HT-29 (cell line): ENCODE measurements at regions not wholly inside any gene's neighbourhood (a gene's known extent, or its start where the extent isn't known, plus 50 kb on each side); places are given as distances from the start of the nearest gene placed in this dataset.
"Not testable (repeated sequence)": the region's sequence is repeated elsewhere in the genome, so short reads cannot be mapped to it uniquely, and the experiment has no call there.

ENCODE experiments used
- DNase-seq: peaks from one replicate; pipeline ENCODE4 v3.0.0-alpha.2; 2015; ENCODE audit warnings: low spot score

- DNase-seq, result not testable (repeated sequence)
Measured at GRCh38 chr5:162621726-162622263, 554.2 kb downstream of the GABRG2 start.

- DNase-seq, result no peak
Measured at GRCh38 chr5:162624110-162624509, 556.5 kb downstream of the GABRG2 start.

GRCh38 chr5:162637481-162637880 is 569.9 kb downstream of the GABRG2 start:
- no peak for DNase-seq

- no peak for DNase-seq
Measured at GRCh38 chr5:162638849-162639248, 571.3 kb downstream of the GABRG2 start.

GRCh38 chr5:162641142-162641813 is 573.7 kb downstream of the GABRG2 start:
- DNase-seq, result no peak

- no peak for DNase-seq
Measured at GRCh38 chr5:162654661-162655405, 587.3 kb downstream of the GABRG2 start.

GRCh38 chr5:162657076-162657475 is 589.5 kb downstream of the GABRG2 start:
- no peak for DNase-seq

GRCh38 chr5:162664846-162665245 is 597.3 kb downstream of the GABRG2 start:
- no peak for DNase-seq

GRCh38 chr5:162668926-162669325 is 601.4 kb downstream of the GABRG2 start:
- DNase-seq, result no peak

- DNase-seq, result no peak
Measured at GRCh38 chr5:162672061-162672460, 604.5 kb downstream of the GABRG2 start.

- DNase-seq, result peak; percentile 68
Measured at GRCh38 chr5:162683284-162683683, 615.7 kb downstream of the GABRG2 start.

GRCh38 chr5:162684145-162684544 is 616.6 kb downstream of the GABRG2 start:
- DNase-seq, result no peak

- DNase-seq, result no peak
Measured at GRCh38 chr5:162685302-162685701, 617.7 kb downstream of the GABRG2 start.

- DNase-seq, result not testable (repeated sequence)
Measured at GRCh38 chr5:162696272-162696671, 628.7 kb downstream of the GABRG2 start.

- DNase-seq, result no peak
Measured at GRCh38 chr5:162699361-162699760, 631.8 kb downstream of the GABRG2 start.

GRCh38 chr5:162703914-162704313 is 636.3 kb downstream of the GABRG2 start:
- no peak for DNase-seq

GRCh38 chr5:162711244-162711643 is 643.7 kb downstream of the GABRG2 start:
- no peak for DNase-seq

- DNase-seq, result no peak
Measured at GRCh38 chr5:162719720-162720119, 652.1 kb downstream of the GABRG2 start.

- DNase-seq, result no peak
Measured at GRCh38 chr5:162721125-162721524, 653.6 kb downstream of the GABRG2 start.

- DNase-seq, result no peak
Measured at GRCh38 chr5:162752612-162753011, 684.8 kb upstream of the CCNG1 start.

- no peak for DNase-seq
Measured at GRCh38 chr5:162762119-162762518, 675.3 kb upstream of the CCNG1 start.

- DNase-seq, result no peak
Measured at GRCh38 chr5:162769019-162769418, 668.4 kb upstream of the CCNG1 start.

- DNase-seq, result no peak
Measured at GRCh38 chr5:162785673-162786072, 651.7 kb upstream of the CCNG1 start.
